ENCODE measurements at regions not wholly inside any gene's neighbourhood (a gene's known extent, or its start where the extent isn't known, plus 50 kb on each side); places are given as distances from the start of the nearest gene placed in this dataset.

- no peak for TF ChIP-seq REST (IDR thresholded peaks at IDR 0.05; ENCODE audit: insufficient read depth in 1 of 2, low read depth in 2 of 2, low read length in 2 of 2)
- no peak for TF ChIP-seq POLR2AphosphoS5 (IDR thresholded peaks at IDR 0.05; ENCODE audit: low read depth, low read length)
- no peak for TF ChIP-seq SIN3A (IDR thresholded peaks at IDR 0.05; ENCODE audit: borderline replicate concordance, insufficient read depth, low read length)
Measured at GRCh38 chr4:89398146-89398545, 90.5 kb upstream of the GPRIN3 start.
